ENCODE measurements at regions not wholly inside any gene's neighbourhood (a gene's known extent, or its start where the extent isn't known, plus 50 kb on each side); places are given as distances from the start of the nearest gene placed in this dataset.

- no peak overlapping the region for H3K27ac ChIP-seq
- H3K4me3 ChIP-seq: no peak overlapping the region
- TF ChIP-seq Cebpa-rat (IDR thresholded peaks at IDR 0.05): no peak
- H4K20me1 ChIP-seq: no peaks in the 10 kb centered on the region
- no peaks in the 10 kb centered on the region for H3K27me3 ChIP-seq
- H3K4me2 ChIP-seq: no peak overlapping the region
- no peaks in the 10 kb centered on the region for H3K4me1 ChIP-seq
- no peaks in the 10 kb centered on the region for H3K9me3 ChIP-seq
- no peaks in the 10 kb centered on the region for H3K36me3 ChIP-seq
- H3K9ac ChIP-seq: no peak overlapping the region
Measured at GRCh38 chr10:121024905-121025584, 173.9 kb downstream of the WDR11 start.

GRCh38 chr10:121025731-121026130 lies 174.6 kb downstream of the WDR11 start:
- Histone ChIP-seq H3K4me1 (no peaks in the 10 kb centered on the region), H3K27me3 (no peaks in the 10 kb centered on the region), H4K20me1 (no peaks in the 10 kb centered on the region), H3K9ac (no peak overlapping the region), H3K4me3 (no peak overlapping the region), H3K4me2 (no peak overlapping the region), H3K36me3 (no peaks in the 10 kb centered on the region), H3K9me3 (no peaks in the 10 kb centered on the region), H3K27ac (no peak overlapping the region)
- no peak for TF ChIP-seq Cebpa-rat (IDR thresholded peaks at IDR 0.05)

GRCh38 chr10:121027371-121027770 lies 176.2 kb downstream of the WDR11 start:
- Histone ChIP-seq H3K9me3 (no peaks in the 10 kb centered on the region; the same call in 1 of the 2 replicates), H4K20me1 (no peaks in the 10 kb centered on the region), H3K4me3 (no peak overlapping the region), H3K27ac (no peak overlapping the region), H3K9ac (no peak overlapping the region), H3K4me1 (no peaks in the 10 kb centered on the region), H3K4me2 (no peak overlapping the region), H3K36me3 (no peaks in the 10 kb centered on the region), H3K27me3 (no peaks in the 10 kb centered on the region)
- no peak for TF ChIP-seq Cebpa-rat (IDR thresholded peaks at IDR 0.05)

- no peak overlapping the region for H3K27ac ChIP-seq
- no peak for TF ChIP-seq Cebpa-rat (IDR thresholded peaks at IDR 0.05)
Measured at GRCh38 chr10:121032460-121032859, 181.3 kb downstream of the WDR11 start.

GRCh38 chr10:121033366-121033765 lies 182.2 kb downstream of the WDR11 start:
- Histone ChIP-seq H3K36me3 (no peaks in the 10 kb centered on the region), H3K9ac (no peak overlapping the region), H4K20me1 (no peaks in the 10 kb centered on the region), H3K27me3 (no peaks in the 10 kb centered on the region), H3K9me3 (no peaks in the 10 kb centered on the region; the same call in 1 of the 2 replicates), H3K4me1 (no peaks in the 10 kb centered on the region), H3K27ac (no peak overlapping the region), H3K4me2 (no peak overlapping the region), H3K4me3 (no peak overlapping the region)
- no peak for TF ChIP-seq Cebpa-rat (IDR thresholded peaks at IDR 0.05)

More at GRCh38 chr10:121032460-121032859, 181.3 kb downstream of the WDR11 start:
- no peaks in the 10 kb centered on the region for H4K20me1 ChIP-seq
- no peak overlapping the region for H3K9ac ChIP-seq
- no peaks in the 10 kb centered on the region for H3K4me1 ChIP-seq
- H3K27me3 ChIP-seq: no peaks in the 10 kb centered on the region
- no peak overlapping the region for H3K4me2 ChIP-seq
- no peak overlapping the region for H3K4me3 ChIP-seq
- H3K9me3 ChIP-seq: no peaks in the 10 kb centered on the region; the same call in 1 of the 2 replicates
- H3K36me3 ChIP-seq: no peaks in the 10 kb centered on the region

GRCh38 chr10:121036431-121036830 lies 185.3 kb downstream of the WDR11 start:
- Histone ChIP-seq H3K4me2 (no peak overlapping the region), H3K27ac (no peak overlapping the region)

GRCh38 chr10:121041499-121041898 lies 190.3 kb downstream of the WDR11 start:
- no peak overlapping the region for H3K4me2 ChIP-seq
- H3K9ac ChIP-seq: no peak overlapping the region
- no peaks in the 10 kb centered on the region for H3K27me3 ChIP-seq
- no peak overlapping the region for H3K4me3 ChIP-seq
- no peaks in the 10 kb centered on the region for H4K20me1 ChIP-seq
- H3K27ac ChIP-seq: no peak overlapping the region
- TF ChIP-seq Cebpa-rat (IDR thresholded peaks at IDR 0.05): no peak
- H3K36me3 ChIP-seq: no peaks in the 10 kb centered on the region
- no peaks in the 10 kb centered on the region for H3K9me3 ChIP-seq
- H3K4me1 ChIP-seq: no peaks in the 10 kb centered on the region

More at GRCh38 chr10:121036431-121036830, 185.3 kb downstream of the WDR11 start:
- no peak overlapping the region for H3K4me3 ChIP-seq
- no peaks in the 10 kb centered on the region for H3K36me3 ChIP-seq
- H3K4me1 ChIP-seq: no peaks in the 10 kb centered on the region
- H3K9me3 ChIP-seq: no peaks in the 10 kb centered on the region; the same call in 1 of the 2 replicates
- TF ChIP-seq Cebpa-rat (IDR thresholded peaks at IDR 0.05): no peak
- no peaks in the 10 kb centered on the region for H3K27me3 ChIP-seq
- H3K9ac ChIP-seq: no peak overlapping the region
- H4K20me1 ChIP-seq: no peaks in the 10 kb centered on the region

GRCh38 chr10:121041906-121042305 lies 190.7 kb downstream of the WDR11 start:
- Histone ChIP-seq H3K27ac (no peak overlapping the region), H3K4me1 (no peaks in the 10 kb centered on the region), H3K4me2 (no peak overlapping the region), H3K9me3 (no peaks in the 10 kb centered on the region), H3K4me3 (no peak overlapping the region), H3K36me3 (no peaks in the 10 kb centered on the region), H4K20me1 (no peaks in the 10 kb centered on the region), H3K27me3 (no peaks in the 10 kb centered on the region), H3K9ac (no peak overlapping the region)
- no peak for TF ChIP-seq Cebpa-rat (IDR thresholded peaks at IDR 0.05)

GRCh38 chr10:121042342-121042741 lies 191.2 kb downstream of the WDR11 start:
- Histone ChIP-seq H3K27ac (no peak overlapping the region), H3K4me3 (no peak overlapping the region), H3K4me1 (no peaks in the 10 kb centered on the region), H4K20me1 (no peaks in the 10 kb centered on the region), H3K9ac (no peak overlapping the region), H3K9me3 (no peaks in the 10 kb centered on the region), H3K4me2 (no peak overlapping the region), H3K27me3 (no peaks in the 10 kb centered on the region), H3K36me3 (no peaks in the 10 kb centered on the region)
- TF ChIP-seq Cebpa-rat (IDR thresholded peaks at IDR 0.05): no peak

GRCh38 chr10:121043124-121043849 lies 192.1 kb downstream of the WDR11 start:
- no peak overlapping the region for H3K4me2 ChIP-seq
- H3K4me1 ChIP-seq: no peaks in the 10 kb centered on the region
- H3K4me3 ChIP-seq: no peak overlapping the region
- H4K20me1 ChIP-seq: no peaks in the 10 kb centered on the region
- H3K27me3 ChIP-seq: no peaks in the 10 kb centered on the region
- no peaks in the 10 kb centered on the region for H3K36me3 ChIP-seq
- no peak for TF ChIP-seq Cebpa-rat (IDR thresholded peaks at IDR 0.05)
- H3K9ac ChIP-seq: no peak overlapping the region
- no peaks in the 10 kb centered on the region for H3K9me3 ChIP-seq
- no peak overlapping the region for H3K27ac ChIP-seq

All from BLaER1 (cell line).